ENCODE measurements at regions not wholly inside any gene's neighbourhood (a gene's known extent, or its start where the extent isn't known, plus 50 kb on each side); places are given as distances from the start of the nearest gene placed in this dataset.
"Not testable (repeated sequence)": the region's sequence is repeated elsewhere in the genome, so short reads cannot be mapped to it uniquely, and the experiment has no call there.

DNA sequence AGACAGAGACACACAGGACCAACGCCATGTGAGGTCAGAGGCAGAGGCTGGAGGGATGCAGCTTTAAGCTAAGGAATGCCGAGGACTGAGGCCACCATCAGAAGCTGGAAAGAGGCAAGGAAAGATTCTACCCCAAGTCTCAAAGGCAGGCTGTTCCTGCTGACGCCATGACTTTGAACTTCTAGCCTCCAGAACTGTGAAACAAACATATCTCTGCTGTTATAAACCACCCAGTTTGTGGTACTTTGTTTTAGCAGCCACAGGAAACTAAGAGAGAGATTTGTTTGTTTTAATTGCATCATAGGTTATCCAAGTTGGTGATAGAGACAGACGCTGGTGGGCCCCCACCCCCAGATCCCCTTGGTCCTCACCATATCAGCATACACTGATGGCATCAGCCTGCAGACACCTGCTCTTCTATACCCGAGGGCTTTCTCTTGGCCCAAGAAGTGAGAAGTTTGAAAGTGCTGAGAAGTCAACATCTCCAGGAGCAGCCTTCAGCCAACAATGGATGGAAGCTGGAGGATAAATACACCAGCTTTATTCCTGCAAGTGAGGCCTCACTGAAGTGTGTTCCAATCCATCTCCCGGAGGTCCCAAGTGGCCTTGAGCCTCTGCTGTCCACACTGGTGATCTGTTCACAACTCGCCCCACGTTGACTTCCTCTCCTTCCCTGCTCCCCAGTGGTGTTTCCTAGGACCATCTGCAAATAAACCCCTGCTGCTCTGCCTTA lies 154.7 kb downstream of the BTBD3 start:
- DNase-seq: no peak

DNA sequence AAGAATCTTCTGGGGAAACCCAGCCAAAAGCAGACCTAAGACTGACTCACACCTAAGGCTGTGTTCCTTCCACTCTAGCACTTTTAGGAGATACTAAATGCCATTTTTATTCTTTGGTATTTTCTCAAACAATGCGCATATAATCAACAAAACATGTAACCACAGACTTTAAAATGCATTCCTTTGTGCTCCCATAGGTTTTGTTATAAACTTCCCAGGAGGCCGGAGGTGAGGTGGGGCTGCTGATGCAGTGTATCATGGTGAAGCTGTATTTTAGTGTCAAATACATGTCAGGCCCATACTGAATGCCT lies 155.2 kb downstream of the BTBD3 start:
- DNase-seq: no peak

DNA sequence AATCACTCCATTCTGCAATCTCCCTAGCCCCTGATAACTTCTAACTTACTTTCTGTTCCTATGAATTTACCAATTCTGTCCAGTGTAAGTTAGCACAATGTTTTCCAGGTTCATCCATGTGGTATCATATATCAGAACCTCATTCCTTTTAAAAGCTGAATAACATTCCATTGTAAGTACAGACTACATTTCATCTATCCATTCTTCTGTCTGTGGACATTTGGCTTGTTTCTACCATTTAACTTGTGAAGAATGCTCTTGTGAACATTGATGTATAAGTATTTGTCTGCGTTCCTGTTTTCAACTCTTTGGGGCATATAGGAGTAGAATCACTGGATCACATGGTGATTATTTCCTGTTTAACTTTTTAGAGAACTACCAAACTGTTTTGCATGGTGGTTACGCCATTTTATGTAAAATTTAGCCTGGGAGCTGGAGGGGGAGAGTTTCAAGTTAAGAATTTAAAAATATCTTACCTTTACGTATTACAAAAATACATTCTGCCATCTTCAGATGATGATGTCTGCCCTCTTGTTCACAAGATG lies 156.5 kb downstream of the BTBD3 start:
- DNase-seq: no peak

DNA sequence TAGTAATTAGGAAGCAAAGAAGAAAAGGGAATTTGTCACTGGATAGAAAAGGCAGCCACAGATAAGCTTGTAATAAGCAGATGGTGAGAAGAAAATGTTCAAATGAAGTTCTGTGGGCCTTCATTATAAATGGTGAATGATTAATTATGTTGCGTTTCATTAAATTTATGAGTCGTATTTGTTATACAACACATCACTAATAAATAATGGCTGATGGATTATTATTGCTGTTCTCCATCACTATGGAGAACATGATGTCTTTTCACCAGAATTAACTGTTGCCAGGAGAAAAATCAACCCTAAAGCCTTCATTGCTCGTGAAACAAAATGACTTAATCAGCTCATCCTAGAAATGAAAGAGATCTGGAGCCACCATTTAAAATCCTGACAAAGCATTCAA lies 158.5 kb downstream of the BTBD3 start:
- DNase-seq: no peak

DNA sequence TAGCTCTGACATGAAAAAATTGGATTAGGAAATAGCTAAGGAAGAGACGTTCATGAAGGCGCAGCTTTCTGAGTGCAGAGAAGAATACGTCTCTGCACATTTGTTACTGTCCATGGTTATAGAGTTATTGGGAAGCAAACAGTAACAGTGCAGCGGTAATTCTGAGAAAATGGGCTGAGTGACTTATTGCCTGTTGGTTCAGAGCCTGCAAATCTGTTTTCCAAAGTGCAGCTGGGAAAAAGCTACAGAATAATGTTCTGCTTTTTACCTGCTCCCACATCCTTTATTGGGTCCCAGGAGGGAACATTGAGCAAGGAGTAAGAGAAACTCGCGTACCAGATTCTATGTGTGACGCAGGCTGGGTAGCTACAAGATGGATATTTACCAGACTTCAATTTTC lies 160.2 kb downstream of the BTBD3 start:
- DNase-seq: no peak

DNA sequence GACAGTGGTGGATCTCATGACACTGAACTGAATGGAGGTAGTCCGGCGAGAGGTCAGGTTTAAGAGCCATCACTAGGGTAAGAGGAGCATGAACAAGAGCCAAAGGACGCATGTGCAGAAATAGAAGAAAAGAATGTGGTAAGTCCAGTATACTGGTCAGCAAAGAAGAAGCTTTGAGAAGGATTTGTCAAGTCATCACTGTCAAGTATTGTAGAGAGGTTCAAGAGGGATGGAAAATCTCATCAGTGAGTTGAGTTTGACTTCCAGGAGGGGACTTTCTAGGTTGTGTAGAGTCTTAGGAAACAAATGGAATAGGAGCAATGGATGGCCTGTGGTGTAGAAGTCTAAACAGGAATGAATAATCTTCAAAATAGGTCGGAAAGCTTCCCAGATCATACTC lies 161.8 kb downstream of the BTBD3 start:
- DNase-seq: no peak

DNA sequence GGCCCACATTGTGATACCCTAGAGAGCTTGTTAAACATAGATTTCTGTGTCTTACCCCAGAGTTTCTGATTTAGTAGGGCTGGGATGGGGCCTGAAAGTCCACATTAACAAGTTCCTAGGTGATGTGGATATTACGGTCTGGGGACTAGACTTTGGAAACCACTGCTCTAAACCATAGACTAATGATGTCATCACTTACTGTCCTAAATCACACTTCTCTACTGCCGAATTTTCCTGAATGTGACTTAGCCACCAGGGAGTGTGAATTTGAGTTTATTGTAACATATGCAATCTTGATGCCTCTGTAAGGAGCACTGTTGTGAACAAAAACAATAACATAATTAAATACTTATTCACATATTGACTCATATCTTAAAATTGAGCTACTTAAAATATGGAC lies 165.6 kb downstream of the BTBD3 start:
- DNase-seq: no peak

DNA sequence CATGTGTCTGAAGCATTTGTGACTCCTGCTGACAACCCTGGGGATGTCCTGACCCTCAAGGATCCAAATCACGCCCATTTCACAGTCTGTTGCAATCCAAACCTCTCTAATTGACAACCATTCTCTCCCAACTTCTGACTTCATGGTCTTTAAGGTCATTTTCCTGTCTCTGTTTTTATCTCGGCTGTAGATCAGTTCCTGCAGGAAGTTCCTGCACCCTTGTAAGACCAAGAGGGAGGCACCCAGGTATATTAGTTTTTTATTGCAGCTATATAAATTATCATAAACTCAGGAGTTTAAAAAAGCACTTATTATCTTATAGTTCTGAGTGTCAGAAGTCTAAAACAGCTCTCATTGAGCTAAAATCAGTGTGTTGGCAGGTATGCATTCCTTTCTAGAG lies 166.8 kb downstream of the BTBD3 start:
- no peak for DNase-seq

DNA sequence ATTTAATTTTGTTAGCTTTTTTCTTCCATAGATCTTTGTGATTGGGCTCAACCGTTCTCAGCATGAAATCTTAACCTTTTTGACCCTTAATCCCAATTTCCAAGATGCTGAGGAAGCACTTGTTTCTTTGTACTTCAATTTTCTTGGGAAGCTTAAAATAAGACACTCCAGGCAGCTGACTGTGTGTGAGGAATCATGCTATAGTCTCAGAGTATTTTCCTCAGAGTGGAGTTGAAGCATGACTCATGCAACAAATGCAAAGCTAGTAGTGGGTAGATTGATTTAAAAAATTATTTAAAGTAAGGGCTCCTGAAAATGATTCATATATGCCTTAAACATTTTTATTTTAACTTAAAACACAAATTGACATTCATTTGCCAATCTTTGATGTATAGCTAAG lies 168.7 kb downstream of the BTBD3 start:
- no peak for DNase-seq

DNA sequence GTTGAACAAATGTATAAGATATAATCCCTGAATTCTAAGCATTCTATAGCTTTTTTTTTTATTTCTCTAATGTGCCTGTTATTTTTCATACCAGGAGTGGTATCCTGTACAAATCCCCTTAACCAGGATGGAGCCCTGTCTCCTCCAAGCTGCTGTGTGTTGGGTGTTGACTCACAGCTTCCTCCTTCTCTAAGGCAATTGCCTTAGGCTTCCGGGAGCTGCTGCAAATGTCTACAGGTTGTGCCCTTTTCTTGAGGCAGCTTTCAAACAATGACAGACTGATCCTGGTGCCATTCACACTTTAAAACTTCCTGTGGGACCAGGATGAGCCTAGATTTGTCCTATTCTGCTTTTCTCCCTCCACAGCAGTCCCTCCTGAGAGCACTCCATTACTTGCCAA lies 173.2 kb downstream of the BTBD3 start:
- no peak for DNase-seq

DNA sequence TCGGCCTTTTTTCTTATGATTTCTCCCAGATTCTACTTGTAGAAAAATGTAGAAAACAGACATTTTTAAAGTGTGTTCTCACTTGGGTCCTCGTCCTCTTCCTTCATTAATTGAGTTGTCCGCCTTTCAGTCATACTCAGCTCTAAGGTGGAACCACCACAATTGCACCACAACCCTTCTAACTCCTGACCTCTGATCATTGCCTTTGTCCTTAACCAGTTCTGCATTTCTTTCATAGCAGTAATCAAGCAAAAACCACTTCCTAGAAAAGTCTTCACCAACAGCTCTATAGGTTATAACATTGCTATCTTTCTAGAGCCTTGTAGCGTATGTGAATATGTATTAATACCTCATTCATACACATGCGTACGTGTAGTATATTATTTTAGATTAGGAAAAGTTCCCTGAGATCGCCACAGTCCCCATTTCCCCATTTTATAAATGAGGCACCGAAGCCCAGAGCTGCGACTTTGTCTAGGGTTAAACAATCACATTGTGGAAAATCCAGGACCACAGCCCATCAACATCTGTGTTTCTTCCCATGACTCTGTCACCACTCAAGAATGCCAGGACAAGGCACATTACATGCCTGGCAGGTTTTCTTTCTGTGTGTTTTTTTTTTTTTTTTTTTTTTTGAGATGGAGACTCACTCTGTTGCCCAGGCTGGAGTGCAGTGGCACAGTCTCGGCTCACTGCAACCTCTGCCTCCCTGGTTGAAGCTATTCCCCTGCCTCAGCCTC lies 175.5 kb downstream of the BTBD3 start:
- no peak for DNase-seq

DNA sequence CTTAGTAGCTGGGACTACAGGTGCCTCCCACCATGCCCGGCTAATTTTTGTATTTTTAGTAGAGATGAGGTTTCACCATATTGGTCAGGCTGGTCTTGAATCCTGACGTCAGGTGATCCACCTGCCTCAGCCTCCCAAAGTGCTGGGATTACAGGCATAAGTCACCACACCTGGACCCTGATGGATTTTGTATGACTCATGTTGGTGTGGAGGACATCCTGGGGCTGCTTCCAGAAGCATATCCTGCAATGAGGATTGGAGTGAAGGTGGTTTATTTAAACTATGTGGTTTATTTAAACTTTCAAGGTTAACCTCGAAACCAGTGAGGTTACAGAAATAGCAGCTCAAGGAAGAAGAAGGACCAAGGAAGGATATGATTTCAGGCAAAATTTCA lies 176.1 kb downstream of the BTBD3 start:
- DNase-seq: not testable (repeated sequence)

DNA sequence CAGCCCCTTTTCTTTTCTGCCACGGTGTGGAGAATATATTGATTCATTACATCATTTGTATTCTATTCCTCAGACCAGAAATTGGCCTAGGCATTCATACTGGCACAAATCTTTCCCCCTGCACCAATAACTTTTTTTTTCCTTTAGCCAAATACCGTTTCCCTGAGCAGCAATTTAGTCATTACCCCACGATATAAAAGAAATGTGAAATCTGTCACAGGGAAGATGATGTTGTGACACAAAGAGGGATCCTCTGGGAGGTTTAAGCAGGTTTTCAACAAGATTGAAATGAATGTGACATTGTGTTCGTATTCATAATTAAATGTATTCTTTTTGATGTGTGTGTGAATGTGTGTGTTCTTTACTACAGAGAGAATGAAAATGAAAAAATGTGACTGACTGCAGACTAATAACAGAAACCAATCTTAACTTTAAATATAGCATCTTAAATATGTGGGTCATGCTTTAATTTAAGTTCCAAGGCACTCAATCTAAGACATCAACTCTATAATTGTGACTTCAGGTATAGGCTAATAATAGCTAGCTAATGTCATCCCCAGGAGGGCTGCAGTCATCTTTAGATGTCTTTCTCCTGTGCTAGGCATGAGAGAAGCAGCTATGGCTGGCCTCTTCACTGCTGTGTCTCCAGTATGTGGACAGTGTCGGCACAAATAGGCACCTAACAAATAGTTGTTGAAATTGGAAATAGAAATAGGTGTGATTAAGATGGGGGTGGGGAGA lies 177.7 kb downstream of the BTBD3 start:
- DNase-seq: no peak

DNA sequence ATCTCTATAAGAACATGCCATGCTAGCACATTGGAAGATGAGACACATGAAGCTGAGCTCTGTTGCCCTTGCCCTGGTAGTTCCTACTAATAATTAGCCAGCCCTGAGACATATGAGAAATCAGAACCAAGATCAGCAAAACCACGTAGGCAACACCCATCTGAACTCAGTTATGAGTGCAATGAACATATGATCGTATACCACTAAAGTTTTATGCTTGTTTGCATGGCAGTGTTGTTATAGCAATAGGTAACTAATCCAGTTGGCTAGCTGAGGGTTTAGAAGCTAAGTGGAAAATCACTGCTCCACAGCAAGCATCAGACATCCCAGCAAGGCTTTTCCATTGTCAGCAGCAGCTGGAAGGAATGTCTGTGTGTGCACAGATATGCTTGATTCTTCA lies 180.7 kb downstream of the BTBD3 start:
- DNase-seq: no peak

DNA sequence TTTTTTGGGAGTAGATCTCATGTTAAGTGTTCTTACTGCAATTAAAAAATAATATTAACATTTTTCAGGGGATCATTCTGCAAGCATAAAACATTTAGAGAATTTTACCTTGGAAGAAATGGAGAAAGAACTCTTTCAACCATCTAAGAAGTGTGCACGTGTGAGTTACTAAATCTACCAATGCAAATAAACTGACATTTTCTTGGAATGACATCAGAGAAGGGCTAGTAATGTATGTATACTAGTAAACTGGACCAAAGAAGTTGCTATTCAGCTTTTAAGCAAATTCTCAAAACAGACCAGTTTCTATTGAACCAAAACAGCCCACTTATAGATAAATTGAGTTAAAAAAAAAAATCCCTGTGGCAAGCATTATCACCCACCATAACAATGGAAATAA lies 191.2 kb downstream of the BTBD3 start:
- DNase-seq: no peak

DNA sequence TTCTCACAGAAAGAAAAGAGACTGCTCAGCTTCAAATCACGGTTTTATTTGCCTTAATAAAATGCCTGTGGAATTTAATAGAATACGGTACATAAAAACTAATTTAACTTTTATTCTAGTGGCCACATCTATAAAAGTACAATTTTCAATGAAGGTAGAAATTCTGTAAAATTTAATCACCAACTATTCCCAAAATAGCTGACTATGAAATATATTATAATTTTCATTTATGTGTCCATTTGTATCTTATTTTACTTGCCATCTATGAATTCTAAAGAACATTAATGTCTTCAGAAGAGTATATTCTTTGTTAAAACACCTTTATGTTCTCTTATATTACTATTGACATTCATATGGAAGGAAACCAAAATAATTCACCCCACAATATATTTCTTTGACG lies 192.6 kb downstream of the BTBD3 start:
- DNase-seq: no peak

DNA sequence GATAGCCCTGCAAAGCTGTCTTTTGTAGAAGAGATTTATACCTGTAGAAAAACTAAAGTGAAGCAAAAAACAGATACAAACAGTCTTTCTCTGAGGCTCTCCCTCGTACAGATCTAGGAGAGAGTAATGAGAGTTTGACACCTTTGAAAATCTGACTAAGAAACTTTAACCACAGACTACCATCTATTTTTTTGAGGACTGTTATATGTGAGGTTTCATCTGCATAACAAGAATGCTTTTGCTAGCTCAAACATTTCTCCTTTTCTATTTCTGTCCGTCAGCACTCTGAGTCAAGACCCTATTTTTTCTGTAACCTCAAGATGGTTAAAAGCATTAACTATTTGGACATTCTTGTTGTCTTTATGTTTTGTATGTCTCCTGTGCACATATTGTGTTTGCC lies 193.0 kb downstream of the BTBD3 start:
- no peak for DNase-seq

DNA sequence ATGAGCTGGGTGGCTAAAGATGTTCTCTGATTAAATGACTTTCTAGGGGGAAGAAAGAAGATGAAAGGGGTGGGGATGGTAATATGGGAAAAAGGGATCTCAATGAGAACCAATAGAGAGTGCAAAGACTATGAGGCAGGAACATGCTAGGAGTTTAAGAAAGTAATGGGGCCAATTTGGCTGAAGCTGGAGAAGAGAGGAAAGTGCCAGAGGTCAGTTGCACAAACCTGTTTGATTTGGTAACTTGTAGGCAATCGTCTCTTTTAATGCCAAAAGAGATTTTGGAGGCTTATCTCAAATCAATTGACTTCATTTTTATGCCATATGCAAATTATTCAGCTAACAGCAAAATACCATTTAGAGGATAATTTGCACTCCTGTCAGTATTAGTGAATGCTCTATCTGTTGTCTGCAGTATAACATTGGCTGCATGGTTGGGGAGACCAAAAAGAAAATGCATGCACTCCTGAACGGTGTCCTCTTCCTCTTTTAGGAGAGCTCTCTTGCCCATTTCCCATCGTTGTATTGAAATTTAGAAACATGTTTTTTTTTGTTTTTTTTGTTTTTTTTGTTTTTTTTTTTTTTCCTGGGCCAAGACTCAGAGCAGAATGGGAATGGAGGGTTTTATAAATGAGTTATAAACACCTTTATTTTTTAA lies 193.9 kb downstream of the BTBD3 start:
- DNase-seq: no peak

DNA sequence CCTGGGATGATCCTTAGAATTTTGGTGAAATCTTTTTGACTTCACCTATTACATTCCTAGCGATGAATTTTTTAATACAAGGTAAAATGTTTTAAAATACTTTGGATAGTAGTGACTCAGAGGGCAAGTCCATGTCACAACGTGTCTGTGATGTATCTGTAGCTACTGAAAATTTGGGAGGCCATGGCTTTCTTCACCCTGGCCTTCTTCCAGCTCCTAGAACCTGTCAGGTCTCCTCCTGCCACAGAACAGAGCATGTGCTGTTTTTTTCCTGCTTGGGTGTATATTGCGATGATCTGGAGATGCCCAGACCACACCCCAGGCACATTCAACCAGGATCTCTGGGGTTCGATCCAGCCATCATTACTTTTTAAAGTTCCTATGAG lies 194.4 kb downstream of the BTBD3 start:
- DNase-seq: no peak

DNA sequence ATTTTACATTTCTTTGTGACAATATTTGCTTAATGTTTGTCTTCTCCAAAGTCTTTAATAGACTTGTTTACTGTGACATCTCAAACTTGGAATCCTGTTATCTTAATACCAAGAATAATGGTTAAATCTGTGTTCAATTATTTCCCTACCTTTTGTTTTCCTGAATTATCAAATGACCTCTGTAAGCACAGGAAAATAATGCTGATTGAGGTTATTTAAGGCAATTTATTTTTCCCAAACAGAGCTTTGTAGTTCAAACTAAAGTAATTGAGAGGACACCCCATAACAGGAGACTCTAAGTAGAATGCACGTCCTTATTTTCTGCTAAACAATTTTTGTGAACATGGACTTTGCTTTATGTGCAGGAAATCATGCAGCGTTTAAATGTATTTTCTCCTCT lies 195.0 kb downstream of the BTBD3 start:
- no peak for DNase-seq

DNA sequence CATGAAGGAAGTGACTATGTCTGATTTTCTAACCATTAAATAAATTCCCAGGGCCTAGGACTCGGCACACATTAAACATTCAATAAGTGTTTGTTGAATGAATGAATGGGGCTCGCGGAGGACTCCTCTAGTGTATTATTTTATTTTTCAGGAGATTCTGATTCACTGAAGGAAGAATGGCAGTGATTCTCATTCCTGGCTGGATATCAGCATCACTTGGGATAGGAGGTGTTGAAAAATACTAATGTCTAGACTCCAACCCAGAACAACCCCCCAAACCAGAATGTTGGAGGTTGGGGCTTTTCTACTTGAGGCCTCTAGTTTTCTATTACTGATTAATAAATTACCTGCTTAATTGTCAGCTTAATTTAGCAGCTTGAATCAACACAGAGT lies 195.4 kb downstream of the BTBD3 start:
- no peak for DNase-seq

DNA sequence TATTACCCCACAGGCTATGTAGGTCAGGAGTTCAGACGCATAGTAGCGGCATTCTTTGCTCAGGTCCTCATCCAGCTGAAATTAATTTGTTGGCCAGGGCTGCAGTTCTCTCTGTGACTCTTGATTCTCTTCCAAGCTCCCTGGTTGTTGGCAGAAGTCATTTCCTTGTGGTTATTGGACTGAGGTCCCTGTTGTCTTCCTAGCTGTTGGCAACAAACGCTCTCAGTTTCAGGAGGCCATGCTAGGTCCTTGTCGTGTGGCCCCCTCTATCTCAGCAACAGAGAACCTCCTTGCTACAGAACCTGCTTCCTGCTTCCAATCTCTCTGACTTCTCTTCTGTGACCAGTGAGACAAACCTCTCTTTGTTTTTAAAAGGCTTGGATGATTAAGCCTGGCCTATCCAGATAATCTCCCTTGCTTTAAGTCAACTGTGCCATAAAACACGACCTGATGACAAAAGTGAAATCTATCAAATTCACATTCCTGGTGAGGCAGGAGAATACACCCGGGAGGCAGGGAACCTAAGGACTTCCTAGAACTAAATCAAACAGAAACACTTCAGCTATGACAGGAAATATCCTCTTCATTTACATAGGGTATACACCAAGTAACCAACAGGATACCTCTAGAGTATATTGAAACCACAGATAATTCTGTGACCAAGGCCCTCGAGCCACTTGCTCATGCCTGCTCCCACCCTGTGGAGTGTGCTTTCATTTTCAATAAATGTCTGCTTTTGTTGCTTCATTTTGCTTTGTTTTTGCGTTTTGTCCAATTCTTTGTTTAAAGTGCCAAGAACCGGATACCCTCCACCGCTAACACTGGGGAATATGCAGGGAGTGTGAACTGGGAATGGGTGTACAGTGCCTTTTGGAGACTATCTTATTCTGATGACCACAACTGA lies 196.0 kb downstream of the BTBD3 start:
- DNase-seq: no peak

Data from occipital lobe (tissue), 1 donor.